IMR-90 (cell line): ENCODE measurements at regions not wholly inside any gene's neighbourhood (a gene's known extent, or its start where the extent isn't known, plus 50 kb on each side); places are given as distances from the start of the nearest gene placed in this dataset.

ENCODE experiments used
- ATAC-seq: fragments of 200-7000 bp; cut with Tn5 transposase; 2 replicates; pipeline ENCODE4 v1.9.1; 2020; ENCODE audit warnings: low read depth, mild to moderate bottlenecking, moderate library complexity
- BruUV-seq: library from RNA; stranded (reverse); fragments of 400-500 nt; replicated peaks from 2 replicates; lab custom pipeline; 2021; lab: Mats Ljungman, UMichigan
- CTCF ChIA-PET: fragments of 300-600 bp; formaldehyde crosslinking; extraction: SDS; loops from one replicate; lab custom pipeline; 2021; ENCODE audit warnings: antibody characterized with exemption; lab: Yijun Ruan, JAX
- POLR2A ChIA-PET: fragments of 300-600 bp; sonication (Branson Sonifier 250); formaldehyde crosslinking; loops from one replicate; lab custom pipeline; 2022; ENCODE audit warnings: antibody characterized with exemption; ENCODE audit not compliant: unreplicated experiment; lab: Charles Lee
- DNase-seq: peaks from one replicate; pipeline ENCODE4 v3.0.0; 2013
- H2AFZ ChIP-seq: replicated peaks from 2 replicates; pipeline ENCODE3; 2013; ENCODE audit warnings: low read length, mild to moderate bottlenecking; ENCODE audit not compliant: poor library complexity
- H2AK5ac ChIP-seq: 2 replicates; pipeline ENCODE4 v1.6.1; 2013; ENCODE audit warnings: low read depth, low read length, inconsistent platforms
- H2AK9ac ChIP-seq: replicated peaks from 2 replicates; pipeline ENCODE3; 2013; ENCODE audit warnings: mild to moderate bottlenecking, low read depth, low read length, moderate library complexity; ENCODE audit not compliant: poor library complexity
- H2BK120ac ChIP-seq: 2 replicates; pipeline ENCODE4 v1.6.1; 2013; ENCODE audit warnings: low read depth, low read length, inconsistent platforms
- H2BK15ac ChIP-seq: 3 replicates; pipeline ENCODE4 v1.6.1; 2013; ENCODE audit warnings: low read depth, low read length, inconsistent platforms
- H2BK20ac ChIP-seq: 2 replicates; pipeline ENCODE4 v1.6.1; 2013; ENCODE audit warnings: low read depth, mild to moderate bottlenecking, inconsistent platforms, low read length, moderate library complexity
- H2BK5ac ChIP-seq: 2 replicates; pipeline ENCODE4 v1.6.1; 2013; ENCODE audit warnings: mild to moderate bottlenecking, low read depth, low read length, inconsistent platforms; ENCODE audit not compliant: poor library complexity, severe bottlenecking
- H3K14ac ChIP-seq: replicated peaks from 2 replicates; pipeline ENCODE4 v1.6.1; 2013; ENCODE audit warnings: low read depth, low read length, inconsistent platforms
- H3K18ac ChIP-seq: 2 replicates; pipeline ENCODE4 v1.6.1; 2013; ENCODE audit warnings: low read depth, low read length, control low read depth
- H3K23ac ChIP-seq: 2 replicates; pipeline ENCODE4 v1.6.1; 2013; ENCODE audit warnings: low read depth, low read length, inconsistent platforms
- H3K27ac ChIP-seq: 2 replicates; pipeline ENCODE4 v1.5.1; 2013; ENCODE audit warnings: mild to moderate bottlenecking, control low read depth, low read length; ENCODE audit not compliant: insufficient read depth
- H3K27me3 ChIP-seq: 2 replicates; pipeline ENCODE4 v1.6.1; 2013; ENCODE audit warnings: low read length; ENCODE audit not compliant: control insufficient read depth, insufficient read depth
- H3K36me3 ChIP-seq: 2 replicates; pipeline ENCODE4 v1.6.1; 2013; ENCODE audit warnings: low read length, mixed read lengths; ENCODE audit not compliant: control insufficient read depth, insufficient read depth
- H3K4ac ChIP-seq: 2 replicates; pipeline ENCODE4 v1.6.1; 2013; ENCODE audit warnings: low read depth, low read length, inconsistent platforms
- H3K4me1 ChIP-seq: 2 replicates; pipeline ENCODE4 v1.6.1; 2013; ENCODE audit warnings: low read length, mixed read lengths; ENCODE audit not compliant: control insufficient read depth, insufficient read depth
- H3K4me2 ChIP-seq: 2 replicates; pipeline ENCODE4 v1.6.1; 2013; ENCODE audit warnings: low read depth, mild to moderate bottlenecking, control low read depth, low read length, moderate library complexity
- H3K4me3 ChIP-seq: 2 replicates; pipeline ENCODE4 v1.5.1; 2013; ENCODE audit warnings: low read depth, mild to moderate bottlenecking, control low read depth, low read length, moderate library complexity; ENCODE audit not compliant: insufficient read depth
- H3K56ac ChIP-seq: 2 replicates; pipeline ENCODE4 v1.6.1; 2013; ENCODE audit warnings: low read length, inconsistent platforms; ENCODE audit not compliant: insufficient read depth; ENCODE audit errors: extremely low read depth
- H3K79me1 ChIP-seq, 2 experiments: 2 replicates each; pipeline ENCODE4 v1.6.1; 2013; ENCODE audit warnings: low read length in 2 of 2, inconsistent platforms in 1 of 2, low read depth in 1 of 2
- H3K9ac ChIP-seq: 2 replicates; pipeline ENCODE4 v1.6.1; 2013; ENCODE audit warnings: low read depth, low read length, control low read depth
- H3K9me1 ChIP-seq: 2 replicates; pipeline ENCODE4 v1.6.1; 2013; ENCODE audit warnings: low read length, inconsistent platforms; ENCODE audit not compliant: insufficient read depth
- H3K9me3 ChIP-seq: 2 replicates; pipeline ENCODE4 v1.6.1; 2013; ENCODE audit warnings: low read length; ENCODE audit not compliant: control insufficient read depth, insufficient read depth
- H4K20me1 ChIP-seq: 2 replicates; pipeline ENCODE4 v1.6.1; 2013; ENCODE audit warnings: low read length, inconsistent platforms; ENCODE audit not compliant: insufficient read depth
- H4K5ac ChIP-seq: 2 replicates; pipeline ENCODE4 v1.6.1; 2013; ENCODE audit warnings: mild to moderate bottlenecking, low read depth, low read length, control low read depth
- H4K8ac ChIP-seq, 2 experiments: 2 replicates each; pipeline ENCODE4 v1.6.1; 2013; ENCODE audit warnings: low read depth in 2 of 2, low read length in 2 of 2, control low read depth in 1 of 2, inconsistent platforms in 1 of 2
- H4K91ac ChIP-seq: 2 replicates; pipeline ENCODE4 v1.6.1; 2013; ENCODE audit warnings: low read depth, low read length, inconsistent platforms; ENCODE audit not compliant: insufficient read depth
- BHLHE40 ChIP-seq: fragments of 150-350 bp; IDR thresholded peaks from 2 replicates; pipeline ENCODE4 v1.6.1; 2016; ENCODE audit warnings: mild to moderate bottlenecking, low read depth, low read length
- CEBPB ChIP-seq: IDR thresholded peaks from 2 replicates; pipeline ENCODE4 v1.6.1; 2012; ENCODE audit warnings: low read depth, low read length, improper control_type of control experiment
- CHD1 ChIP-seq: IDR thresholded peaks from 2 replicates; pipeline ENCODE4 v1.6.1; 2012; ENCODE audit warnings: low read depth, low read length, improper control_type of control experiment
- FOS ChIP-seq: fragments of 150-350 bp; IDR thresholded peaks from 2 replicates; pipeline ENCODE4 v1.6.1; 2016; ENCODE audit warnings: low read depth, low read length
- MAFK ChIP-seq: IDR thresholded peaks from 2 replicates; pipeline ENCODE4 v1.6.1; 2012; ENCODE audit warnings: low read depth, low read length, improper control_type of control experiment
- MAZ ChIP-seq: IDR thresholded peaks from 2 replicates; pipeline ENCODE4 v1.6.1; 2012; ENCODE audit warnings: low read depth, mild to moderate bottlenecking, low read length, improper control_type of control experiment, moderate library complexity, borderline replicate concordance
- MXI1 ChIP-seq: IDR thresholded peaks from 2 replicates; pipeline ENCODE4 v1.6.1; 2012; ENCODE audit warnings: low read depth, mild to moderate bottlenecking, low read length, moderate library complexity, borderline replicate concordance
- NFE2L2 ChIP-seq: fragments of 150-350 bp; IDR thresholded peaks from 2 replicates; pipeline ENCODE4 v1.6.1; 2016; ENCODE audit warnings: low read depth, mild to moderate bottlenecking, low read length
- RAD21 ChIP-seq: IDR thresholded peaks from 2 replicates; pipeline ENCODE4 v1.6.1; 2012; ENCODE audit warnings: low read length, improper control_type of control experiment
- RCOR1 ChIP-seq: IDR thresholded peaks from 2 replicates; pipeline ENCODE4 v1.6.1; 2012; ENCODE audit warnings: mild to moderate bottlenecking, low read length, improper control_type of control experiment; ENCODE audit not compliant: insufficient replicate concordance
- RFX5 ChIP-seq: IDR thresholded peaks from 2 replicates; pipeline ENCODE4 v1.8.0; 2012; ENCODE audit warnings: low read depth, mild to moderate bottlenecking, low read length, moderate library complexity
- SMC3 ChIP-seq: fragments of 150-350 bp; IDR thresholded peaks from 2 replicates; pipeline ENCODE4 v1.6.1; 2016; ENCODE audit warnings: low read depth, mild to moderate bottlenecking, antibody characterized with exemption, low read length, moderate library complexity
- WGBS, 2 experiments: methylation state at CpG; one replicate each; pipeline versions ENCODE4 v1.1.5 to v1.1.7; 2013; ENCODE audit warnings: missing lambda C conversion rate in 2 of 2; ENCODE audit not compliant: insufficient read length in 1 of 2; ENCODE audit errors: extremely low coverage in 2 of 2; 5-methylcytosine and 5-hydroxymethylcytosine counted together
- dilution Hi-C: fragments of 300-500 bp; cut with HindIII; formaldehyde crosslinking; loops from one replicate; pipeline ENCODE4 v1.14.3; 2018; ENCODE audit warnings: low sequenced_read_pairs; ENCODE audit not compliant: unreplicated experiment
- in situ Hi-C: fragments of 300-500 bp; cut with MboI; formaldehyde crosslinking; loops from 3 replicates; pipeline ENCODE4 v1.14.3; 2019; ENCODE audit warnings: low sequenced_read_pairs, inconsistent platforms, mixed read lengths
- intact Hi-C: fragments of 100-400 bp; cut with micrococcal nuclease; formaldehyde crosslinking; loops from 2 replicates; pipeline ENCODE4 v1.10.0; 2022
- TF ChIP-seq, protein P1 (sequence below): conservative IDR thresholded peaks from 2 replicates; pipeline ENCODE4 v1.5.1; 2012; ENCODE audit warnings: mild to moderate bottlenecking, low read depth, low read length, improper control_type of control experiment
- TF ChIP-seq, protein P2 (sequence below): fragments of 150-350 bp; IDR thresholded peaks from 2 replicates; pipeline ENCODE4 v1.6.1; 2017; ENCODE audit warnings: mild to moderate bottlenecking, antibody characterized with exemption, low read length, low read depth
- TF ChIP-seq, protein P3 (sequence below): fragments of 150-350 bp; IDR thresholded peaks from 2 replicates; pipeline ENCODE4 v1.6.1; 2016; ENCODE audit warnings: low read depth, mild to moderate bottlenecking, low read length, moderate library complexity, borderline replicate concordance

DNA sequence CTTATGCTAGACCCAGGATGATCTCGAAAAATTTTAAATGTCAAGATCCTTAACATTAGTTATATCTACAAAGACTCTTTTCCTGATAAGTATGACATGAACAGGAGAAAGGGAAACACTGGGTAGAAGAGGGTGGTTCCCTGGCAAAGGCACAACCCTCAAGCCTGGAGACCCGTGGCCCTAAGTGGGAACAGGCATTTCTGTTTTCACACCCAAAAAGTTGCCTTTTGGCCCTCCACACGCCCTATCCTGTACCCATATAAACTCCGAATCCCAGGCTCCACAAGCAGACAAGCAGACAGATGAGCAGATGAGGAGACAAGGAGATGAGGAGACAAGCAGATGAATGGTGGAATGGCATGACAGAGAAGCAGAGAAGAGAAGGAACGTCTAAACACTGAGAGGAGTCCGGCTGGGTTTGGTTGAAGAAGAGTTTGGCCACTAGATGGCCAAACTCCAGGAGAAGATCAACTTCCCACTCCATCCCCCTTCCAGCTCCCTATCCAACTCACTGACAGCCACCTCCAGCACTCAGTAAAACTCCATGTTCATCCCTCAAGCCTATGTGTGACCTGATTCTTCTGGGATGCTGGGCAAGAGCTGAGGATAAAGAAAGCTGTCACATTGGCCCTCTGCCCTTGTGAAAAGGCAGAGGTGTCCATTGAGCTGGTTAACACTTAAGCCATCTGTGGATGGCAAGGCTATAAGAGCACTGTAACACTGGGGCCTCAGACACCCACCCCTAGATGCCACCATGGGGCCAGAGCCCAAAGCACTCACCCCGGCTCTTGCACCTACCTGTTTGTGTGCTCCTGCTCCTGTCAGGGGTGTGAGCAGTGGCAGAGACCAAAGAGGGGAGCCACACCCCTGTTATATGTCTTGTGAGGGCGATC, 139.6 kb upstream of the FAM20A start:
- Histone ChIP-seq H2BK5ac (no peak overlapping the region), H3K9ac (no peak overlapping the region), H3K9me1 (no peaks in the 10 kb centered on the region), H2BK20ac (no peak overlapping the region), H2AK9ac (no peak overlapping the region), H3K14ac (no peak overlapping the region), H3K79me1 (no peaks in the 10 kb centered on the region), H3K4me1 (no peaks in the 10 kb centered on the region), H3K27me3 (0 out of 2 replicates have a peak, but pooled peaks cover 1% of the 10 kb centered on the region), H3K4ac (no peak overlapping the region), H4K20me1 (no peaks in the 10 kb centered on the region), H3K18ac (no peak overlapping the region), H2BK15ac (no peak overlapping the region), H3K27ac (no peak overlapping the region), H2BK120ac (no peak overlapping the region), H4K8ac (no peak overlapping the region), H3K4me3 (no peak overlapping the region), H3K56ac (no peak overlapping the region), H2AK5ac (no peak overlapping the region), H2AFZ (no peak overlapping the region), H4K5ac (no peak overlapping the region), H4K91ac (no peak overlapping the region), H3K4me2 (no peak overlapping the region), H3K23ac (no peak overlapping the region), H3K36me3 (no peaks in the 10 kb centered on the region), H3K9me3 (peaks cover 9% of the 10 kb centered on the region)
- ChIA-PET CTCF (no interaction called here), POLR2A (no interaction called here)
- ATAC-seq (no peak), DNase-seq (no peak)
- BruUV-seq, result no TSS peak
- no CpG with 5 or more reads among the region's 8 CpGs for WGBS, 2 experiments
- dilution Hi-C loops, result no loop called here
- intact Hi-C loops, result no loop called here
- in situ Hi-C loops, result no loop called here
- TF ChIP-seq NFE2L2 (no peak), CHD1 (no peak), BHLHE40 (no peak), MAFK (no peak), RFX5 (no peak), SMC3 (no peak), FOS (no peak), RAD21 (no peak), MXI1 (no peak), MAZ (no peak), RCOR1 (no peak), CEBPB (no peak)
- TF ChIP-seq, protein P1, sequence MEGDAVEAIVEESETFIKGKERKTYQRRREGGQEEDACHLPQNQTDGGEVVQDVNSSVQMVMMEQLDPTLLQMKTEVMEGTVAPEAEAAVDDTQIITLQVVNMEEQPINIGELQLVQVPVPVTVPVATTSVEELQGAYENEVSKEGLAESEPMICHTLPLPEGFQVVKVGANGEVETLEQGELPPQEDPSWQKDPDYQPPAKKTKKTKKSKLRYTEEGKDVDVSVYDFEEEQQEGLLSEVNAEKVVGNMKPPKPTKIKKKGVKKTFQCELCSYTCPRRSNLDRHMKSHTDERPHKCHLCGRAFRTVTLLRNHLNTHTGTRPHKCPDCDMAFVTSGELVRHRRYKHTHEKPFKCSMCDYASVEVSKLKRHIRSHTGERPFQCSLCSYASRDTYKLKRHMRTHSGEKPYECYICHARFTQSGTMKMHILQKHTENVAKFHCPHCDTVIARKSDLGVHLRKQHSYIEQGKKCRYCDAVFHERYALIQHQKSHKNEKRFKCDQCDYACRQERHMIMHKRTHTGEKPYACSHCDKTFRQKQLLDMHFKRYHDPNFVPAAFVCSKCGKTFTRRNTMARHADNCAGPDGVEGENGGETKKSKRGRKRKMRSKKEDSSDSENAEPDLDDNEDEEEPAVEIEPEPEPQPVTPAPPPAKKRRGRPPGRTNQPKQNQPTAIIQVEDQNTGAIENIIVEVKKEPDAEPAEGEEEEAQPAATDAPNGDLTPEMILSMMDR, result no peak
- TF ChIP-seq, protein P2, sequence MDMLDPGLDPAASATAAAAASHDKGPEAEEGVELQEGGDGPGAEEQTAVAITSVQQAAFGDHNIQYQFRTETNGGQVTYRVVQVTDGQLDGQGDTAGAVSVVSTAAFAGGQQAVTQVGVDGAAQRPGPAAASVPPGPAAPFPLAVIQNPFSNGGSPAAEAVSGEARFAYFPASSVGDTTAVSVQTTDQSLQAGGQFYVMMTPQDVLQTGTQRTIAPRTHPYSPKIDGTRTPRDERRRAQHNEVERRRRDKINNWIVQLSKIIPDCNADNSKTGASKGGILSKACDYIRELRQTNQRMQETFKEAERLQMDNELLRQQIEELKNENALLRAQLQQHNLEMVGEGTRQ, result no peak
- TF ChIP-seq, protein P3, sequence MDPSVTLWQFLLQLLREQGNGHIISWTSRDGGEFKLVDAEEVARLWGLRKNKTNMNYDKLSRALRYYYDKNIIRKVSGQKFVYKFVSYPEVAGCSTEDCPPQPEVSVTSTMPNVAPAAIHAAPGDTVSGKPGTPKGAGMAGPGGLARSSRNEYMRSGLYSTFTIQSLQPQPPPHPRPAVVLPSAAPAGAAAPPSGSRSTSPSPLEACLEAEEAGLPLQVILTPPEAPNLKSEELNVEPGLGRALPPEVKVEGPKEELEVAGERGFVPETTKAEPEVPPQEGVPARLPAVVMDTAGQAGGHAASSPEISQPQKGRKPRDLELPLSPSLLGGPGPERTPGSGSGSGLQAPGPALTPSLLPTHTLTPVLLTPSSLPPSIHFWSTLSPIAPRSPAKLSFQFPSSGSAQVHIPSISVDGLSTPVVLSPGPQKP, result no peak
